Lung (tissue), 11 donors: ENCODE measurements at regions not wholly inside any gene's neighbourhood (a gene's known extent, or its start where the extent isn't known, plus 50 kb on each side); places are given as distances from the start of the nearest gene placed in this dataset.

Source experiments
- ATAC-seq: fragments of 200-7000 bp; cut with Tn5 transposase; one replicate; pipeline ENCODE4 v1.9.1; 2020; ENCODE audit warnings: moderate number of reproducible peaks; ENCODE audit not compliant: insufficient read depth, low FRiP score
- DNase-seq, 3 donors: peaks; one replicate each; pipeline ENCODE4 v3.0.0-alpha.2; 2013 to 2017
- H3K27ac ChIP-seq, 2 donors: one replicate each; pipeline ENCODE4 v1.5.1; 2013; ENCODE audit warnings: mild to moderate bottlenecking in 2 of 2, moderate library complexity in 2 of 2, control low read depth in 1 of 2, inconsistent platforms in 1 of 2, low read depth in 1 of 2, low read length in 1 of 2
- H3K27me3 ChIP-seq, 3 donors: one replicate each; pipeline ENCODE4 v1.5.1; 2013; ENCODE audit warnings: low read length in 2 of 3; ENCODE audit not compliant: control insufficient read depth in 3 of 3, insufficient read depth in 3 of 3
- H3K36me3 ChIP-seq, 4 donors: one replicate each; pipeline ENCODE4 v1.5.1; 2013; ENCODE audit warnings: low read length in 4 of 4, mild to moderate bottlenecking in 1 of 4, moderate library complexity in 1 of 4; ENCODE audit not compliant: control insufficient read depth in 4 of 4, insufficient read depth in 4 of 4
- H3K4me1 ChIP-seq, 5 donors: one replicate each; pipeline ENCODE4 v1.5.1; 2013; ENCODE audit warnings: low read length in 5 of 5, mild to moderate bottlenecking in 2 of 5, moderate library complexity in 1 of 5; ENCODE audit not compliant: control insufficient read depth in 5 of 5, insufficient read depth in 5 of 5
- H3K4me3 ChIP-seq: one replicate; pipeline ENCODE4 v1.5.1; 2013; ENCODE audit warnings: mild to moderate bottlenecking, control low read depth, moderate library complexity
- H3K9ac ChIP-seq, 2 donors: one replicate each; pipeline ENCODE4 v1.5.1; 2013; ENCODE audit warnings: low read length in 2 of 2, control low read depth in 1 of 2; ENCODE audit not compliant: insufficient read depth in 1 of 2
- H3K9me3 ChIP-seq, 4 donors: one replicate each; pipeline ENCODE4 v1.5.1; 2013; ENCODE audit warnings: low read length in 3 of 4, mild to moderate bottlenecking in 1 of 4, moderate library complexity in 1 of 4; ENCODE audit not compliant: control insufficient read depth in 4 of 4, insufficient read depth in 3 of 4
- WGBS, 2 donors: extraction: QIAGEN DNeasy Blood & Tissue Kit; methylation state at CpG; one replicate each; pipeline ENCODE4 v1.1.7; 2013; 5-methylcytosine and 5-hydroxymethylcytosine counted together
- TF ChIP-seq, protein P1 (sequence below): IDR thresholded peaks from 2 replicates; pipeline ENCODE4 v1.5.1; 2012; ENCODE audit warnings: mild to moderate bottlenecking; ENCODE audit errors: control extremely low read depth, extremely low read depth
- donor health status: control.
- donor health status: control.
- donor health status: Bipolar disorder and iron deficiency.
- donor health status: healthy.
- donor health status: DM: yes; HTN: yes; CAD: no.

DNA sequence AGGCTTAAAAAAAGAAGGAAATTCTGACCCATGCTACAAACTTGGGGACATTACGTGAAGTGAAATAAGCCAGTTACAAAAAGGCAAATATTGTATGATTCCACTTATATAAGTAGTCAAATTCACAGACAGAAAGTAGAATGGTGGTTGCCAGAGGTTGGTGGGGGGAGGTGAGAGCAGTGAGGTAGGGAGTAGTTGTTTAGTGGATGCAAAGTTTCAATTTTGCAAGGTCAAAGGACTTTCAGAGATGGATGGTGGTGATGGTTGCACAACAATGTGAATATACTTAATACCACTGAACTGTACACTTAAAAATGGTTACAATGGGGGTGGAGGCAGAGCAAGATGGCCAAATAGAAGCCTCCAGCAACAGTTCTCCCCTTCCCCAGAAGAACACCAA is 86.2 kb upstream of the PLXNC1 start:
- Histone ChIP-seq H3K36me3 (no peaks in the 10 kb centered on the region), H3K27me3 (no peaks in the 10 kb centered on the region), H3K4me3 (no peak overlapping the region), H3K9me3 (no peaks in the 10 kb centered on the region), H3K9ac (no peak overlapping the region), H3K27ac (no peak overlapping the region), H3K4me1 (peaks cover 0 to 8% (median 5%) of the 10 kb centered on the region in 5 donors)
- TF ChIP-seq, protein P1, sequence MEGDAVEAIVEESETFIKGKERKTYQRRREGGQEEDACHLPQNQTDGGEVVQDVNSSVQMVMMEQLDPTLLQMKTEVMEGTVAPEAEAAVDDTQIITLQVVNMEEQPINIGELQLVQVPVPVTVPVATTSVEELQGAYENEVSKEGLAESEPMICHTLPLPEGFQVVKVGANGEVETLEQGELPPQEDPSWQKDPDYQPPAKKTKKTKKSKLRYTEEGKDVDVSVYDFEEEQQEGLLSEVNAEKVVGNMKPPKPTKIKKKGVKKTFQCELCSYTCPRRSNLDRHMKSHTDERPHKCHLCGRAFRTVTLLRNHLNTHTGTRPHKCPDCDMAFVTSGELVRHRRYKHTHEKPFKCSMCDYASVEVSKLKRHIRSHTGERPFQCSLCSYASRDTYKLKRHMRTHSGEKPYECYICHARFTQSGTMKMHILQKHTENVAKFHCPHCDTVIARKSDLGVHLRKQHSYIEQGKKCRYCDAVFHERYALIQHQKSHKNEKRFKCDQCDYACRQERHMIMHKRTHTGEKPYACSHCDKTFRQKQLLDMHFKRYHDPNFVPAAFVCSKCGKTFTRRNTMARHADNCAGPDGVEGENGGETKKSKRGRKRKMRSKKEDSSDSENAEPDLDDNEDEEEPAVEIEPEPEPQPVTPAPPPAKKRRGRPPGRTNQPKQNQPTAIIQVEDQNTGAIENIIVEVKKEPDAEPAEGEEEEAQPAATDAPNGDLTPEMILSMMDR = no peak
- DNase-seq = no peak
- no peak for ATAC-seq
- 88 to 90% methylated on average over 1 of the region's 1 CpG for WGBS, 2 donors

DNA sequence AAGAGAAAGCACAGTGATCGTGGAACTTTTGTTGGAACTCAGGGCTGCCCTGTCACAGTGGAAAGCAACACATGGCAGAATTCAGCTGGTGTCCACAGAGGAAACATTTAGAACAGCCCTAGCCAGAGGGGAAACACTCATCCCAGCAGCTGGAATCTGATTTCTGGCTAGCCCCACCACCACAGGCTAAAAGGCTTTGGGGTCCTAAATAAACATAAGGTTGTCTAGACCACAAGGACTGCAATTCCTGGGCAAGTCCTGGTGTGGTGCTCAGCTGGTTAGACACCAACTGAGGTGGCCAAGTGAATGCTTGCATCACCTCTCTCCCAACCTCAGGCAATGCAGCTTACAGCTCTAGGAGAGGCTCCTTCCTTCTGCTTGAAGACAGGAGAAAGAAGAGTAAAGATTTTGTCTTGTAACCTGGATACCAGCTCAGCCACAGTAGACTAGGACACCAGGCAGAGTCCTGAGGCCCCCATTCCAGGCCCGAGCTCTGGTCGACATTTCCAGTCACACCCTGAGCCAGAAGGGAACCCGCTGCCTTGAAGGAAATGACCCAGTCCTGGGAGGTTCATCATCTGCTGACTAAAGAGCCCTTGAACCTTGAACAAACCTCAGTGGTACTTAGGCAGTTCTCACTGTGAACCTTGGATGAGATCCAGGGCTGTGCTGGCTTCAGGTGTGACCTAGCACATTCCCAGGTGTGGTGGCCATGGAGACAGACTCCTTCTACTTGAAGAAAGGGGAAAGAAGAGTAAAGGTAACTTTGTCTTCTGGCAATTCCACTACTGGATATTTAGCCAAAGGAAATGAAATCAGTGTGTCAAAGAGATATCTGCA is 85.4 kb upstream of the PLXNC1 start:
- 76 to 86% methylated on average over 4 of the region's 4 CpGs for WGBS, 2 donors
- no peaks in the 10 kb centered on the region for H3K9me3 ChIP-seq
- no peak overlapping the region for H3K9ac ChIP-seq
- H3K27ac ChIP-seq = peak overlapping the region in 1 of 2 donors; percentile 28
- no peaks in the 10 kb centered on the region for H3K36me3 ChIP-seq
- TF ChIP-seq, protein P1 = no peak
- no peaks in the 10 kb centered on the region for H3K27me3 ChIP-seq
- H3K4me1 ChIP-seq = peaks cover 0 to 7% (median 5%) of the 10 kb centered on the region in 5 donors
- ATAC-seq (peak; percentile 58), DNase-seq (peak; percentile 42 to 69 (median 52))
- H3K4me3 ChIP-seq = no peak overlapping the region

DNA sequence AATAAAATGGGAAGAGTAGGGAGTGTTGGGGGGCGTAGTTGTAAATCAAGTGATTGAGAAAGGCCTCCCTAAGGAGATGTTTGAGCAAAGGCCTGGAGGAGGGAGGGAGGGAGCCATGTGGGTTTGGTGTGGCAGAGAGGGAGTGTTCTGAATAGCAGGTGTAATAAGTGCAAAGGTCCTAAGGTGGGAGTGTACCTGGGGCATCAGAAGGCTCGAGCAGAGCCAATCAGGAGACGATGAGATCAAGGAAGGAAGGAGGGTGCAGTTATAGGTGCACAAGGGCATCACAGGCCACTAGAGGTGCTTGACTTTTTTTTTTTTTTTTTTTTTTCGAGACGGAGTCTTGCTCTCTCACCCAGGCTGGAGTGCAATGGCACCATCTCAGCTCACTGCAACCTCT is 77.9 kb upstream of the PLXNC1 start:
- no peaks in the 10 kb centered on the region for H3K9me3 ChIP-seq
- H3K36me3 ChIP-seq = no peaks in the 10 kb centered on the region
- no peak for ATAC-seq
- H3K27ac ChIP-seq = no peak overlapping the region
- no peak overlapping the region for H3K4me3 ChIP-seq
- 81 to 98% methylated on average over 3 to 5 of the region's 5 CpGs for WGBS, 2 donors
- no peak overlapping the region for H3K9ac ChIP-seq
- TF ChIP-seq, protein P1 = no peak
- H3K4me1 ChIP-seq = peaks cover 0 to 3% (median 1%) of the 10 kb centered on the region in 5 donors
- no peaks in the 10 kb centered on the region for H3K27me3 ChIP-seq
- no peak for DNase-seq
